ENCODE measurements at regions not wholly inside any gene's neighbourhood (a gene's known extent, or its start where the extent isn't known, plus 50 kb on each side); places are given as distances from the start of the nearest gene placed in this dataset.

GRCh38 chr3:148532326-148532725, 165.4 kb upstream of the AGTR1 start:
- no peak for DNase-seq (ENCODE audit: low spot score)

GRCh38 chr3:148532774-148533173, 164.9 kb upstream of the AGTR1 start:
- no TSS peak for BruUV-seq (replicated peaks)
- Histone ChIP-seq H3K27ac (ENCODE audit: low read depth, low read length, poor library complexity, severe bottlenecking) (no peak overlapping the region), H3K27me3 (replicated peaks; ENCODE audit: insufficient read depth, low read depth, low read length, poor library complexity) (no peaks in the 10 kb centered on the region), H3K36me3 (ENCODE audit: insufficient read depth, low read length, poor library complexity, severe bottlenecking) (no peaks in the 10 kb centered on the region), H3K4me1 (ENCODE audit: insufficient read depth, low read length, poor library complexity, severe bottlenecking) (no peaks in the 10 kb centered on the region), H3K9me3 (ENCODE audit: low read depth, low read length, poor library complexity, severe bottlenecking) (no peaks in the 10 kb centered on the region), H3K4me3 (ENCODE audit: low read depth, low read length, poor library complexity, severe bottlenecking) (no peak overlapping the region)
- POLR2A ChIA-PET (ENCODE audit: low non-redundant PET): no interaction called here
- DNase-seq (ENCODE audit: low spot score): no peak
- TF ChIP-seq CTCF (conservative IDR thresholded peaks at IDR 0.05; ENCODE audit: low read depth, low read length) (no peak), EZH2 (IDR thresholded peaks at IDR 0.05; ENCODE audit: borderline replicate concordance, low read depth, low read length, poor library complexity, severe bottlenecking) (no peak)
- intact Hi-C loops (cut with micrococcal nuclease; ENCODE audit: unreplicated experiment): no loop called here
- CTCF ChIA-PET: no interaction called here

More at GRCh38 chr3:148532326-148532725, 165.4 kb upstream of the AGTR1 start:
- Histone ChIP-seq H3K4me3 (ENCODE audit: low read depth, low read length, poor library complexity, severe bottlenecking) (no peak overlapping the region), H3K4me1 (ENCODE audit: insufficient read depth, low read length, poor library complexity, severe bottlenecking) (no peaks in the 10 kb centered on the region), H3K27ac (ENCODE audit: low read depth, low read length, poor library complexity, severe bottlenecking) (no peak overlapping the region), H3K9me3 (ENCODE audit: low read depth, low read length, poor library complexity, severe bottlenecking) (no peaks in the 10 kb centered on the region), H3K36me3 (ENCODE audit: insufficient read depth, low read length, poor library complexity, severe bottlenecking) (no peaks in the 10 kb centered on the region), H3K27me3 (replicated peaks; ENCODE audit: insufficient read depth, low read depth, low read length, poor library complexity) (no peaks in the 10 kb centered on the region)
- intact Hi-C loops (cut with micrococcal nuclease; ENCODE audit: unreplicated experiment): no loop called here
- ChIA-PET POLR2A (ENCODE audit: low non-redundant PET) (no interaction called here), CTCF (no interaction called here)
- BruUV-seq (replicated peaks): no TSS peak
- no peak for TF ChIP-seq EZH2 (IDR thresholded peaks at IDR 0.05; ENCODE audit: borderline replicate concordance, low read depth, low read length, poor library complexity, severe bottlenecking)
- TF ChIP-seq CTCF (conservative IDR thresholded peaks at IDR 0.05; ENCODE audit: low read depth, low read length): no peak

- DNase-seq (ENCODE audit: low spot score): no peak
- TF ChIP-seq CTCF (conservative IDR thresholded peaks at IDR 0.05; ENCODE audit: low read depth, low read length) (no peak), EZH2 (IDR thresholded peaks at IDR 0.05; ENCODE audit: borderline replicate concordance, low read depth, low read length, poor library complexity, severe bottlenecking) (no peak)
- BruUV-seq (replicated peaks): no TSS peak
- Histone ChIP-seq H3K27ac (ENCODE audit: low read depth, low read length, poor library complexity, severe bottlenecking) (no peak overlapping the region), H3K36me3 (ENCODE audit: insufficient read depth, low read length, poor library complexity, severe bottlenecking) (no peaks in the 10 kb centered on the region), H3K9me3 (ENCODE audit: low read depth, low read length, poor library complexity, severe bottlenecking) (no peaks in the 10 kb centered on the region), H3K4me3 (ENCODE audit: low read depth, low read length, poor library complexity, severe bottlenecking) (no peak overlapping the region), H3K27me3 (replicated peaks; ENCODE audit: insufficient read depth, low read depth, low read length, poor library complexity) (no peaks in the 10 kb centered on the region), H3K4me1 (ENCODE audit: insufficient read depth, low read length, poor library complexity, severe bottlenecking) (no peaks in the 10 kb centered on the region)
- ChIA-PET CTCF (no interaction called here), POLR2A (ENCODE audit: low non-redundant PET) (no interaction called here)
- intact Hi-C loops (cut with micrococcal nuclease; ENCODE audit: unreplicated experiment): no loop called here
Measured at GRCh38 chr3:148534089-148534988, 163.4 kb upstream of the AGTR1 start.

Measured in A673 (cell line).